ENCODE measurements at regions not wholly inside any gene's neighbourhood (a gene's known extent, or its start where the extent isn't known, plus 50 kb on each side); places are given as distances from the start of the nearest gene placed in this dataset.
"Not testable (repeated sequence)": the region's sequence is repeated elsewhere in the genome, so short reads cannot be mapped to it uniquely, and the experiment has no call there.

DNA sequence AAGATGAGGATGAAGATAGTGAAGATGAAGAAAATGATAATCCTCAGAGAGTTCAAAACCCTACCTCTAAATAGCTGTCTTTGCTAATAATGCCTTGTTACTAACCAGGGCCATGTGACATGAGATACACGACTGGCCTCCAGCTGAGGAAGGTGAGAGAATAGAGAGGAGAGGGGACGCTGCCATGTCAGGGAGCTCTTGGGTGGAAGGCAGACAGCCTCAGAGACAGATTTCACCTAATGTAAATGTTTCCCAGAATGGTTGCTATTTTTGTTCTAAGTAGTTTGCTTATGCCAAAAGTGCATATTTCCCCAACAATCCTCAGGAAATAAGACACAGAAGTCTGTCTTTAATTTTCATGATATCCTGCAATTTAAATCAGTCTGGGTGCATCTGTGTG lies 138.4 kb downstream of the ELOVL4 start:
- DNase-seq (ENCODE audit: low spot score) = no peak

DNA sequence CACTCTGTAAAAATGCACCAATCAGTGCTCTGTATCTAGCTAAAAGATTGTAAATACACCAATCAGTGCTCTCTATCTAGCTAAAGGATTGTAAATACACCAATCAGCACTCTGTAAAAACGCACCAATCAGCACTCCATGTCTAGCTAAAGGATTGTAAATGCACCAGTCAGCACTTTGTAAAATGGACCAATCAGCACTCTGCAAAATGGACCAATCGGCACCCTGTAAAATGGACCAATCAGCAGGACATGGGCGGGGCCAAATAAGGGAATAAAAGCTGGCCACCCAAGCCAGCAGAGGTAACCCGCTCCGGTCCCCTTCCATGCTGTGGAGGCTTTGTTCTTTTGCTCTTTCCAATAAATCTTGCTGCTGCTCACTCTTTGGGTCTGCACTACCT lies 140.7 kb downstream of the ELOVL4 start:
- DNase-seq (ENCODE audit: low spot score) = not testable (repeated sequence)

DNA sequence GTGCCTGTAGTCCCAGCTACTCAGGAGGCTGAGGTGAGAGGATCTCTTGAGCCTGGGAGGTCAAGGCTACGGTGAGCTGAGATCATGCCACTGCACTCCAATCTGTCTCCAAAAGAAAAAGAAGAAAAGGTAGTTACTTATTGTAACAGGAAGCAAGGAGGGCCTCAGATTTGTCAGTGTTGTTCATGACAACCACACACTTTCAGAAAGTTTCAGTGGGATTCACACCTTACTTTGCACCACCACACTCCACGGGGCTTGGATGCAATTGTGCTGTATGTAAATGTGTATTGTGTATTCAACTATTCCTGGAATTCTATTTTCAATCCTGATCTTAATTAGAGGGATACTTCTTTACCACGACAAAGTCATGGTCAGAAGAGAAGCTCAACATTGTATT lies 142.6 kb downstream of the ELOVL4 start:
- DNase-seq (ENCODE audit: low spot score) = no peak

DNA sequence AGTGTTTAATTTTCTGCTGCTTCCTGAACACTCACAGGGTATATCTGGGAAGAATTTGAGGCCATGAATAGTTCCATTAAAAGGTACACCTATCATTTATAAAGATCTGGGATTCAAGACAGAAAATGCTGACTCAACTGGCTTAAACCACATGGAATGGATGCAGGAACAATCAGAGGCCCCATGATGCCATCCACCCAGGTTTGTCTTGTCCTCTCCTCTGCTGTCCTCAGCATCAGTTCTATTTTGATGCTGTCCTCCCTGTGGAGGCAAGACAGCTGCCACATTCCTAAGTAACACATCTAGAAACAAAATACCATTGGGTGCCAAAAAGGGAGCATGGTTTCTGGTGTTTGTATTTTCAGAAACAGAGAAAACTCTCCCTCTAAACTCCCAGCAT lies 143.4 kb downstream of the ELOVL4 start:
- DNase-seq (ENCODE audit: low spot score) = no peak

- no peak for DNase-seq (ENCODE audit: low spot score)
These were observed 144.6 kb downstream of the ELOVL4 start for GRCh38 chr6:79802657-79803300.

GRCh38 chr6:79801362-79801761 lies 146.0 kb downstream of the ELOVL4 start:
- no peak for DNase-seq (ENCODE audit: low spot score)

DNA sequence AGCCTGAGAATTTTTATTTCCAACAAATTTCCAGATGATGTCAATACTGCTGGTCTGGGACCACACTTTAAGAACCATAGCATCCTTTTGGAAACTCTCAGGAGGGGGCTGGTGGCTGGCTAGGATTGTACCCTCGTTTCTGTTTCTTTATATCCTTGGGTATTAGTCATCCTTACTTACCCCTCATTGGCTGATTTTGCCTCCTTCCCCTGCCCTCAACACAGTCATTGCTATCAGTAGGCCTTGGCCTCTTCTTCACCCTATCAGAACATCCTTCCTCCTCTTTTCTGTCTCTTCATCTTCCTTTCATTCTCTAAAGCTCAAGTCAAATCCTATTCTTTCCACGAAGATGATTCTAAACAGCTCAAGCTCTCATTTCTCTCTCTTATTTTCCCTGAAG lies 148.5 kb downstream of the ELOVL4 start:
- no peak for DNase-seq (ENCODE audit: low spot score)

GRCh38 chr6:79797912-79798311 lies 149.4 kb downstream of the ELOVL4 start:
- DNase-seq (ENCODE audit: low spot score) = no peak

DNA sequence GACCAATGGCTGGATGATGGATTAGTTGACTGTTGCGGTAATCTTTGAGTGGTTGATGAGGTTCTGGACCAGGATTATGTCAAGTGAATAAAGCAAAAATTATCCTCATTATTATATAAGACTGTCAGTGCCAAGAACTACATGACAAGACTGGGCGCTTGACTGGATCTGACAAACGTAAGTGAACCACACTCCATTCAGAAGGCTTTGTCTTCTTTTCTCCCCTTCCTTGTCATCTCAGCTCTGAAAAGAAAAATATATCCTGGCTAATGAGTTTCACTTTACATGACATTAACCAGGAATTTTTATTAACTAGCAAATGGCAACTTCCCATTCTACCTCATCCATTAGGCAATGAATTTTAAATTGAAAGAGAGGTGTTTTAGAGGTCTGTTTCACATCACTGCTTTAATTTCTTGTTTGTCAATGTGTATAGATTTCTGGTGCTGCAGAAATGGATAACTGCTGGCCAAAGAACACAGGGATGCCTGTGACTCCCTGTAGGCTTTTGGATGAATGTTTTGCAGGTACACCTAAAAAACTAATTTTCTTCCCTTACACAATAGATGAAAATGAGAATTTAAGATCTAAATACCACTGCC lies 150.1 kb downstream of the ELOVL4 start:
- DNase-seq (ENCODE audit: low spot score) = no peak

- DNase-seq (ENCODE audit: low spot score) = no peak
These were observed 151.2 kb downstream of the ELOVL4 start for GRCh38 chr6:79796197-79796596.

- no peak for DNase-seq (ENCODE audit: low spot score)
These were observed 157.5 kb downstream of the ELOVL4 start for GRCh38 chr6:79789896-79790295.

DNA sequence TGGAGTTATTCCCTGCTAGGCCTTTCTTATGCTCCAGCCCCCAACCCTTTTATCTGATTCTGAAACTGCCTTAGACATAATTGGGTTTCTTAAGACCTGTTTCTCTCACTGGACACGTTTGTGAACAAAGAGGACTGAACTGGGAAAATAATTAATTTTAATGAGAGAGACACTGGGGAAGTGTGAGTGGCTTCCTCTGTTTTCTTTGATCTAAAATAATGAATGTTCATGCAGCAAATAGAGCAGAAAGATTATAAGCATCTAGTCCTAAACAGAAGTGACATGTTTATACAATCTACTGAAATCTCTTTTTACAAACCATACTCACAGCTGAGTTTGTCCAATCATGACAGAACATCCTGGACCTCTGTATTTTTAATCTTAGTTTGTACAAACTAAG lies 157.6 kb downstream of the SH3BGRL2 start:
- no peak for DNase-seq (ENCODE audit: low spot score)

DNA sequence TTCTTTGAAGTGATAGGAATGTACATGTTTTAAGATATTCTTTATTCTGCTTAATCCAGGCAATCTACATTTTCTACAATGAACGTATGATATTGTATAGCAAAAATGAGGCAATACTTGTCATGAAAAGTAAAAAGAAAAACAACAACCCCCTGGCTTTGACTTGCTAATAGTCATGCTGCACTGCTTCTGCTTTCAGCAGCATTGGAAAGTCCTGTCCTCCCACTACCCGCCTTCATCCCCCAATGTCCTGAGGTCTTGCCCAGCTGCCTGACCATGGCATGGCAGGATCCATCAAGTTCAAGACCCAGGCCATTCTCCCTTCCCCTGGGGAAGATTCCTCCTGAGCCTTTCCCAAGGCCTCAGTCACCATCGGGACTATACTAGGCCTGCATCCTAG lies 156.5 kb downstream of the SH3BGRL2 start:
- no peak for DNase-seq (ENCODE audit: low spot score)

DNA sequence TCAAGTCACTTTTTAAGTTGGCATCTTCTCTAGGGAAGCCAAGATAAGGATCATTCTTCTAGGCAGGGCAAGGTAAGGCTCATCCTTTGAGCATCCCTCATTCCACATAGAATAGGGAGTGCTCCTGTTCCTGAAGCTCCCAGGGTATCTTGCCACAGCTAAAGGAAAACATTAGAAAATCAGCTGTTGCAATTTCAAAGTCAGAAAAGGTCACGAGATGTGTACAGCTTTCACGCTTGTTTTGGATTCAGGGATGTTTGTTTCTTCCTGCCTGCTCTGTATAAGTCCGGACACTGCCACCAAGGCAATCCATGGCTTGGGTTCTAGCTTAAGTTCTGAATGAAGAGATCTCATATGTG lies 153.2 kb downstream of the SH3BGRL2 start:
- DNase-seq (ENCODE audit: low spot score) = no peak

DNA sequence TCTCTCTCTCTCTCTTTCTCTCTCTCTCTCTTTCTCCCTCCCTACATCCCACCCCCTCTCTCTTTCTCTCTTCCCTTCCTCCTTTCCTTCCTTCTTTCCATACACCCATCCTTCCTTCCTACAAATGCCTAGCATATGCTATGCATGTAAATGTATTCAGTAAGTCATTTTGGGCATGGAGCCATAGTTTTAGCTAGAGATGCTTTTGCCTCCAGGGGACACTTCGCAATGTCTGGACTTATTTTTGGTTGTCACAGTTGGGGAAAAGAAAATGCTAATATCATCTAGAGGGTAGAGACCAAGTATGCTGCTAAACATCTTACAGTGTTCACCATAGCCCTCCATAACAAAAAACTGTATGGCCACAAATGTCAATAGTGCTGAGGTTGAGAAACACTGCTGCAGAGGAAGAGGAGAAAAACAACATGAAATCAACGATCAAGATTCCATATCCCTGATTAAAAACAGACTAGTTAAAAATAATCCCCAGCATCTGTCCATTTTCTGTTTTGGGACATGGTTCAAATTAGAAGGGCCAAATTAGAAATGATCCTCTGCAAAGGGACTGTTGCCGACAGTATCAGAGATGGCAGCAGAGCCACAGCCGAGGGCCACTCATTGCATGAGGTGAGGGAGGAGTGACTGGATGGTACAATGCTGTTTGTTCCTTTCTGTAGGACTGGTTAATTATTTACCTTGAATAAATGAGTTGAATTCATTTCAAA lies 152.7 kb downstream of the SH3BGRL2 start:
- DNase-seq (ENCODE audit: low spot score) = no peak

- DNase-seq (ENCODE audit: low spot score) = no peak
These were observed 151.9 kb downstream of the SH3BGRL2 start for GRCh38 chr6:79782792-79783580.

GRCh38 chr6:79781916-79782315 lies 150.8 kb downstream of the SH3BGRL2 start:
- no peak for DNase-seq (ENCODE audit: low spot score)

DNA sequence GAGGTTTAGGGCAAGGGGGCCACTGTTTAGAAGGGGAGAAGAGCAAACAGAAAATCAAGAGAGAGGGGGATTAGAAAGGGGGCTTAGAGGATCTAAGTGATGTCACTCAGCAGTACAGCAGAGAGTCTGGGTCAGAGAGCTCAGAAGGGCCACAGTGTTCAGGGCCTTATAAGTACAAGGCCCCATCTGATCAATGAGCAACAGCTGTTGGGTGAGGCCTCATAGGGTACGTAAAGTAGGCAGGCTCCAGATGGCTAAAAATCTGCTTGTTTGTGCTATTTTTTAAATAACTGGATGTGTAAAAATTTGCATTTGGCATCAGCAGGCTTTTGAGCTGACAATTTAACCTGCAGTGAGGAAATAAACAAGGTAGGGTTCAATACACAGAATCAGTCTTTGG lies 149.8 kb downstream of the SH3BGRL2 start:
- peak; percentile 37 for DNase-seq (ENCODE audit: low spot score)

DNA sequence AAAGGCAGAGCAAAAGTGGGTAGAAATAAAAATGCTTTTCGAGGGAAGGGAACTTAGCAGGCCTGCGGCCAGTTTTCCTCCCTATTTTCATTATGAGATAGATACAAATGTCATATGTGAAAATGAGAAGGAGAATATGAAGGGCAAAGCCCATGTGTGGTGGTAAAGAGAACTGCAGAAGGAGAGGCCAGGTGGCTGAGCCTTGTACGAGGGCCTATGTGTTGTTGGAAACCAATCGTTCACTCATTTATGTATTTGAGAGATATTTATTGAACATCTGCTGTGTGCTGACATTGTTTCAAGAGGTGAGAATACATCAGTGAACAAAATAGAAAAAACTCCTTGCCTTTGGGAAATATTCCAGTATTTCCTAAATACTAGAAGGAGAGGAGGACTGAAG lies 147.7 kb downstream of the SH3BGRL2 start:
- DNase-seq (ENCODE audit: low spot score) = no peak

GRCh38 chr6:79777713-79778579 lies 146.8 kb downstream of the SH3BGRL2 start:
- peak; percentile 75 for DNase-seq (ENCODE audit: low spot score)

DNA sequence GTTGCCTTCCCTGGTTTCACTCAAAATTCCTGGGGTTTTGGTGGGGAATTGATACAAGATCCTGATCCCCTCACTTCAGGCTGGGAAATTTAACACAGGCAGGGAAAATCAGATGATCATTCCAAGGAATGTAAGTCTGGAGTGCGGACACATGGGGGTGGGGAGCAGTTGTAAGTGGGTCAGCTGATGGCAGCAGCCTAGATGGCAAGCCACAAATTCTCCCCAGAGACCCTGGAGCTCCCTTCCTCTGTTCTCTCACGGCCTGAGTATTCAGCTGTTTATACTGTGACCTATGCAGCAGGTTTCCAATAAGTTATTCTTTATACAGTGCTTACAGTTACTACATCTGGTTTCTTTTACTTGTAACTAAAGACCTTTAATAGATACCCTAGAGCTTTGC lies 144.9 kb downstream of the SH3BGRL2 start:
- DNase-seq (ENCODE audit: low spot score) = no peak

- no peak for DNase-seq (ENCODE audit: low spot score)
These were observed 144.1 kb downstream of the SH3BGRL2 start for GRCh38 chr6:79775222-79775621.
